Liver (tissue), 7 donors: ENCODE measurements at regions not wholly inside any gene's neighbourhood (a gene's known extent, or its start where the extent isn't known, plus 50 kb on each side); places are given as distances from the start of the nearest gene placed in this dataset.

Source experiments
- DNase-seq: peaks from one replicate; pipeline ENCODE4 v3.0.0-alpha.2; 2017; ENCODE audit warnings: low spot score
- H3K27ac ChIP-seq, 2 donors: one replicate each; pipeline ENCODE4 v1.7.0; 2013; ENCODE audit warnings: inconsistent platforms in 2 of 2, low read length in 2 of 2, control low read depth in 1 of 2, low read depth in 1 of 2, mild to moderate bottlenecking in 1 of 2
- H3K27me3 ChIP-seq, 4 donors: one replicate each; pipeline versions ENCODE4 v1.6.1 to v1.7.0; 2013; ENCODE audit warnings: low read length in 3 of 4, inconsistent platforms in 1 of 4, mild to moderate bottlenecking in 1 of 4, moderate library complexity in 1 of 4; ENCODE audit not compliant: control insufficient read depth in 4 of 4, insufficient read depth in 4 of 4
- H3K36me3 ChIP-seq, 4 donors: one replicate each; pipeline versions ENCODE4 v1.6.1 to v1.7.0; 2013; ENCODE audit warnings: low read length in 3 of 4, mild to moderate bottlenecking in 3 of 4, low read depth in 1 of 4, moderate library complexity in 1 of 4; ENCODE audit not compliant: control insufficient read depth in 4 of 4, insufficient read depth in 3 of 4
- H3K4me1 ChIP-seq, 4 donors: one replicate each; pipeline versions ENCODE4 v1.6.1 to v1.7.0; 2013; ENCODE audit warnings: low read length in 3 of 4, mild to moderate bottlenecking in 3 of 4, moderate library complexity in 1 of 4; ENCODE audit not compliant: control insufficient read depth in 4 of 4, insufficient read depth in 4 of 4
- H3K4me3 ChIP-seq, 3 donors: one replicate each; pipeline versions ENCODE4 v1.6.1 to v1.7.0; 2013; ENCODE audit warnings: low read length in 3 of 3, control low read depth in 1 of 3, low read depth in 1 of 3, mild to moderate bottlenecking in 1 of 3
- H3K9ac ChIP-seq, 2 donors: one replicate each; pipeline ENCODE4 v1.7.0; 2013; ENCODE audit warnings: low read length in 2 of 2, mild to moderate bottlenecking in 2 of 2, moderate library complexity in 2 of 2, control low read depth in 1 of 2, low read depth in 1 of 2
- H3K9me3 ChIP-seq, 4 donors: one replicate each; pipeline versions ENCODE4 v1.6.1 to v1.7.0; 2013; ENCODE audit warnings: low read length in 3 of 4; ENCODE audit not compliant: control insufficient read depth in 4 of 4
- ATF3 ChIP-seq: IDR thresholded peaks from 2 replicates; pipeline ENCODE4 v1.6.1; 2016; ENCODE audit warnings: antibody characterized with exemption
- EGR1 ChIP-seq, 2 donors: IDR thresholded peaks; 2 replicates each; pipeline ENCODE4 v1.6.1; 2016 to 2018; ENCODE audit warnings: antibody characterized with exemption in 2 of 2, low read depth in 2 of 2
- FOXA1 ChIP-seq: IDR thresholded peaks from 2 replicates; pipeline ENCODE4 v1.6.1; 2016; ENCODE audit warnings: antibody characterized with exemption
- GABPA ChIP-seq, 2 donors: IDR thresholded peaks in 1 of 2; conservative IDR thresholded peaks in 1 of 2; 2 replicates each; pipeline ENCODE4 v1.6.1; 2016; ENCODE audit warnings: antibody characterized with exemption in 2 of 2, mild to moderate bottlenecking in 1 of 2, moderate library complexity in 1 of 2
- HNF4A ChIP-seq, 2 donors: conservative IDR thresholded peaks; 2 replicates each; pipeline ENCODE4 v1.6.1; 2016; ENCODE audit warnings: antibody characterized with exemption in 2 of 2, mild to moderate bottlenecking in 2 of 2
- JUND ChIP-seq, 2 donors: IDR thresholded peaks; 2 replicates each; pipeline ENCODE4 v1.6.1; 2016; ENCODE audit warnings: antibody characterized with exemption in 2 of 2
- NR2F2 ChIP-seq: IDR thresholded peaks from 2 replicates; pipeline ENCODE4 v1.6.1; 2016; ENCODE audit warnings: antibody characterized with exemption
- RAD21 ChIP-seq, 2 donors: IDR thresholded peaks; 2 replicates each; pipeline ENCODE4 v1.6.1; 2016; ENCODE audit warnings: antibody characterized with exemption in 2 of 2, mild to moderate bottlenecking in 2 of 2
- TAF1 ChIP-seq: conservative IDR thresholded peaks from 2 replicates; pipeline ENCODE4 v1.6.1; 2016; ENCODE audit warnings: antibody characterized with exemption, mild to moderate bottlenecking
- YY1 ChIP-seq: IDR thresholded peaks from 2 replicates; pipeline ENCODE4 v1.6.1; 2016; ENCODE audit warnings: antibody characterized with exemption, mild to moderate bottlenecking
- WGBS: extraction: QIAGEN DNeasy Blood & Tissue Kit; methylation state at CpG from one replicate; pipeline ENCODE4 v1.1.7; 2013; 5-methylcytosine and 5-hydroxymethylcytosine counted together
- TF ChIP-seq, protein P1 (sequence below): IDR thresholded peaks from 2 replicates; pipeline ENCODE4 v1.6.1; 2016; ENCODE audit warnings: antibody characterized with exemption
- donor health status: healthy.
- donor health status: healthy.
- donor health status: healthy.
- donor health status: healthy.

DNA sequence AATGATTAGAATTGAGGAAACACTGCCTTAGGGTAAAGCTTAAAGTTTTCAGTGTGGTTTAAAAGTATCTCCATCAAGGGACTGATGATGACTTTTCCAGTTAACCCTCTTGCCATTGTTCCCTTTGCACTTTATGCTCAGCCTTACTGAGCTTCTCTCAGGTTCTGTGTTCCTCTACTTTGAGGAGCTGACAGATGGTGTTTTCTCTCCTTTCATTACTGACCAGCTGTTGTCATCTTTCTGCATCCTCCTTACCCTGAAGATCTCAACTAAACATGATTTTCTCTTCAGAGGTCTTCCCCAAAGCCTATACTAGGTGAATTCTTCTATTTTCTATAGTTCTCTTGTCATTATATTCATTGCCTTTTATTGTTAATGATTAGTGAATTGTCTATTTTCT lies 475.6 kb upstream of the SYNCRIP start:
- TF ChIP-seq, protein P1, sequence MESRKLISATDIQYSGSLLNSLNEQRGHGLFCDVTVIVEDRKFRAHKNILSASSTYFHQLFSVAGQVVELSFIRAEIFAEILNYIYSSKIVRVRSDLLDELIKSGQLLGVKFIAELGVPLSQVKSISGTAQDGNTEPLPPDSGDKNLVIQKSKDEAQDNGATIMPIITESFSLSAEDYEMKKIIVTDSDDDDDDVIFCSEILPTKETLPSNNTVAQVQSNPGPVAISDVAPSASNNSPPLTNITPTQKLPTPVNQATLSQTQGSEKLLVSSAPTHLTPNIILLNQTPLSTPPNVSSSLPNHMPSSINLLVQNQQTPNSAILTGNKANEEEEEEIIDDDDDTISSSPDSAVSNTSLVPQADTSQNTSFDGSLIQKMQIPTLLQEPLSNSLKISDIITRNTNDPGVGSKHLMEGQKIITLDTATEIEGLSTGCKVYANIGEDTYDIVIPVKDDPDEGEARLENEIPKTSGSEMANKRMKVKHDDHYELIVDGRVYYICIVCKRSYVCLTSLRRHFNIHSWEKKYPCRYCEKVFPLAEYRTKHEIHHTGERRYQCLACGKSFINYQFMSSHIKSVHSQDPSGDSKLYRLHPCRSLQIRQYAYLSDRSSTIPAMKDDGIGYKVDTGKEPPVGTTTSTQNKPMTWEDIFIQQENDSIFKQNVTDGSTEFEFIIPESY, result no peak
- TF ChIP-seq ATF3 (no peak), JUND (IDR thresholded peaks at IDR 0.05) (no peak), FOXA1 (no peak), EGR1 (IDR thresholded peaks at IDR 0.05; ENCODE audit: low read depth in 2 of 2) (no peak), NR2F2 (no peak), YY1 (no peak)
- H3K4me1 ChIP-seq, result no peaks in the 10 kb centered on the region
- no peak for DNase-seq
- H3K4me3 ChIP-seq, result no peak overlapping the region
- no peaks in the 10 kb centered on the region for H3K36me3 ChIP-seq
- no peaks in the 10 kb centered on the region for H3K9me3 ChIP-seq
- H3K9ac ChIP-seq, result no peak overlapping the region
- H3K27ac ChIP-seq, result no peak overlapping the region
- no peaks in the 10 kb centered on the region for H3K27me3 ChIP-seq

DNA sequence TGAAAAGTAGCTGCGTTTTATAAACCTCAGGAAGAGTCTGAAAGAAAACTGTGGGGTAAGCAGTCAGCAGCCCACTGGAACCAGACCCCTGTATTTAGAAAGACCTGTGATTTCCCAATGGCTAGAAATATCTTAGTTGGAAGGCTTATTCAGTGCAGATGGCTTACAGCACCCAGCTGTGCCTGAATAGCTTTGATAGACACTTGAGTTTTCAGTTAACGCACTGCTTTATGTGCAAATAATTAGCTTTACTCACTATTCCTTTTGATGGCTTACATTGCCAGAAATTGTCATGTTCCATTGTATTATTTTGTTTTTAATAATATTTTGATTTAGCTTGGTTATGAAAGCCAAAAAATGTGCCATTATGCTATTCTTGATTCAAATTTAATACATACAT lies 465.3 kb upstream of the SYNCRIP start:
- DNase-seq, result no peak
- H3K9ac ChIP-seq, result no peak overlapping the region
- no peak overlapping the region for H3K4me3 ChIP-seq
- H3K9me3 ChIP-seq, result peaks cover 0 to 15% (median 0%) of the 10 kb centered on the region in 4 donors
- H3K27me3 ChIP-seq, result no peaks in the 10 kb centered on the region
- H3K27ac ChIP-seq, result no peak overlapping the region
- WGBS, result 81% methylated on average over 2 of the region's 2 CpGs
- TF ChIP-seq HNF4A (conservative IDR thresholded peaks at IDR 0.05) (no peak), RAD21 (IDR thresholded peaks at IDR 0.05) (no peak), GABPA (IDR thresholded peaks at IDR 0.05 in 1 of 2, conservative IDR thresholded peaks at IDR 0.05 in 1 of 2) (no peak)
- H3K36me3 ChIP-seq, result no peaks in the 10 kb centered on the region
- no peaks in the 10 kb centered on the region for H3K4me1 ChIP-seq

- Histone ChIP-seq H3K9me3 (peaks cover 0 to 3% (median 0%) of the 10 kb centered on the region in 4 donors), H3K36me3 (no peaks in the 10 kb centered on the region), H3K4me3 (no peak overlapping the region), H3K27me3 (no peaks in the 10 kb centered on the region), H3K4me1 (no peaks in the 10 kb centered on the region), H3K27ac (no peak overlapping the region), H3K9ac (no peak overlapping the region)
- 88% methylated on average over 2 of the region's 2 CpGs for WGBS
- DNase-seq, result no peak
- TF ChIP-seq, protein P1, result no peak
- TF ChIP-seq TAF1 (no peak), NR2F2 (no peak)
Observed at GRCh38 chr6:86087954-86088353, 445.3 kb upstream of the SYNCRIP start.
